HG03521 (cell line): ENCODE measurements at regions not wholly inside any gene's neighbourhood (a gene's known extent, or its start where the extent isn't known, plus 50 kb on each side); places are given as distances from the start of the nearest gene placed in this dataset.
"Not testable (repeated sequence)": the region's sequence is repeated elsewhere in the genome, so short reads cannot be mapped to it uniquely, and the experiment has no call there.

ENCODE experiments used
- ATAC-seq: cut with Tn5 transposase; IDR thresholded peaks from one replicate; pipeline ENCODE4 v1.9.1; 2021; ENCODE audit warnings: mild to moderate bottlenecking, moderate library complexity; ENCODE audit not compliant: unreplicated experiment

GRCh38 chr5:87129046-87129445 is 138.6 kb upstream of the RASA1 start:
- ATAC-seq, result no peak

- no peak for ATAC-seq
These were observed 135.0 kb upstream of the RASA1 start for GRCh38 chr5:87132696-87133095.

GRCh38 chr5:87134513-87134912 is 133.2 kb upstream of the RASA1 start:
- not testable (repeated sequence) for ATAC-seq

GRCh38 chr5:87136096-87136495 is 131.6 kb upstream of the RASA1 start:
- no peak for ATAC-seq

GRCh38 chr5:87136733-87137132 is 130.9 kb upstream of the RASA1 start:
- no peak for ATAC-seq

GRCh38 chr5:87137283-87137682 is 130.4 kb upstream of the RASA1 start:
- no peak for ATAC-seq

GRCh38 chr5:87138091-87138805 is 129.4 kb upstream of the RASA1 start:
- no peak for ATAC-seq

- ATAC-seq, result no peak
These were observed 127.9 kb upstream of the RASA1 start for GRCh38 chr5:87139795-87140194.

- ATAC-seq, result no peak
These were observed 126.1 kb upstream of the RASA1 start for GRCh38 chr5:87141544-87141943.

- not testable (repeated sequence) for ATAC-seq
These were observed 121.8 kb upstream of the RASA1 start for GRCh38 chr5:87145853-87146252.

GRCh38 chr5:87147441-87147840 is 120.2 kb upstream of the RASA1 start:
- no peak for ATAC-seq

- ATAC-seq, result no peak
These were observed 117.1 kb upstream of the RASA1 start for GRCh38 chr5:87150630-87151029.

- ATAC-seq, result no peak
These were observed 116.1 kb upstream of the RASA1 start for GRCh38 chr5:87151547-87151946.

GRCh38 chr5:87152886-87153285 is 114.8 kb upstream of the RASA1 start:
- no peak for ATAC-seq

- no peak for ATAC-seq
These were observed 113.5 kb upstream of the RASA1 start for GRCh38 chr5:87154191-87154590.

- ATAC-seq, result no peak
These were observed 112.6 kb upstream of the RASA1 start for GRCh38 chr5:87155106-87155505.

- ATAC-seq, result no peak
These were observed 111.1 kb upstream of the RASA1 start for GRCh38 chr5:87156631-87157030.

- no peak for ATAC-seq
These were observed 103.3 kb upstream of the RASA1 start for GRCh38 chr5:87164409-87164808.

GRCh38 chr5:87169300-87169991 is 98.2 kb upstream of the RASA1 start:
- ATAC-seq, result no peak

GRCh38 chr5:87170799-87171198 is 96.9 kb upstream of the RASA1 start:
- ATAC-seq, result no peak

GRCh38 chr5:87182649-87183048 is 85.0 kb upstream of the RASA1 start:
- ATAC-seq, result no peak

- no peak for ATAC-seq
These were observed 83.8 kb upstream of the RASA1 start for GRCh38 chr5:87183896-87184295.

GRCh38 chr5:87184605-87185004 is 83.1 kb upstream of the RASA1 start:
- ATAC-seq, result no peak
